HEK293T (cell line): ENCODE measurements at regions not wholly inside any gene's neighbourhood (a gene's known extent, or its start where the extent isn't known, plus 50 kb on each side); places are given as distances from the start of the nearest gene placed in this dataset.
"Not testable (repeated sequence)": the region's sequence is repeated elsewhere in the genome, so short reads cannot be mapped to it uniquely, and the experiment has no call there.

Source experiments
- ARNT ChIP-seq: fragments of 450-650 bp; IDR thresholded peaks from 2 replicates; pipeline ENCODE4 v1.6.1; 2017; ENCODE audit warnings: mild to moderate bottlenecking
- BHLHE40 ChIP-seq: fragments of 450-650 bp; IDR thresholded peaks from 2 replicates; pipeline ENCODE4 v1.6.1; 2016; ENCODE audit warnings: mild to moderate bottlenecking, moderate library complexity, borderline replicate concordance
- CTBP1 ChIP-seq: fragments of 450-650 bp; IDR thresholded peaks from 2 replicates; pipeline ENCODE4 v1.6.1; 2016; ENCODE audit warnings: borderline replicate concordance
- ELF4 ChIP-seq: fragments of 450-650 bp; IDR thresholded peaks from 2 replicates; pipeline ENCODE4 v1.6.1; 2017; ENCODE audit warnings: antibody characterized with exemption
- FOXA1 ChIP-seq: fragments of 450-650 bp; IDR thresholded peaks from 2 replicates; pipeline ENCODE4 v1.6.1; 2016; ENCODE audit warnings: mild to moderate bottlenecking
- FOXK2 ChIP-seq: fragments of 450-650 bp; IDR thresholded peaks from 2 replicates; pipeline ENCODE4 v1.6.1; 2016; ENCODE audit warnings: mild to moderate bottlenecking
- FOXM1 ChIP-seq: fragments of 450-650 bp; IDR thresholded peaks from 2 replicates; pipeline ENCODE4 v1.6.1; 2017; ENCODE audit warnings: mild to moderate bottlenecking, borderline replicate concordance
- HDGF ChIP-seq: fragments of 450-650 bp; IDR thresholded peaks from 2 replicates; pipeline ENCODE4 v1.6.1; 2017; ENCODE audit warnings: antibody characterized with exemption, borderline replicate concordance
- L3MBTL2 ChIP-seq: fragments of 450-650 bp; conservative IDR thresholded peaks from 2 replicates; pipeline ENCODE4 v1.6.1; 2016; ENCODE audit warnings: mild to moderate bottlenecking
- LEF1 ChIP-seq: fragments of 450-650 bp; IDR thresholded peaks from 2 replicates; pipeline ENCODE4 v1.6.1; 2017; ENCODE audit warnings: mild to moderate bottlenecking, borderline replicate concordance
- PKNOX1 ChIP-seq: fragments of 450-650 bp; IDR thresholded peaks from 2 replicates; pipeline ENCODE4 v1.6.1; 2016
- SP1 ChIP-seq: fragments of 450-650 bp; IDR thresholded peaks from 2 replicates; pipeline ENCODE4 v1.6.1; 2017
- SUZ12 ChIP-seq: fragments of 450-650 bp; IDR thresholded peaks from 2 replicates; pipeline ENCODE4 v1.6.1; 2016; ENCODE audit warnings: mild to moderate bottlenecking
- TARDBP ChIP-seq: fragments of 450-650 bp; IDR thresholded peaks from 2 replicates; pipeline ENCODE4 v1.6.1; 2016

- not testable (repeated sequence) for TF ChIP-seq CTBP1, BHLHE40, FOXM1, HDGF, SP1, PKNOX1, FOXA1, SUZ12, L3MBTL2, ARNT, TARDBP, LEF1, ELF4, FOXK2
Observed at GRCh38 chr7:65124600-65124999, 118.1 kb upstream of the ERV3-1 start.
